Ammon's horn (tissue), 1 donor: ENCODE measurements at regions not wholly inside any gene's neighbourhood (a gene's known extent, or its start where the extent isn't known, plus 50 kb on each side); places are given as distances from the start of the nearest gene placed in this dataset.
"Not testable (repeated sequence)": the region's sequence is repeated elsewhere in the genome, so short reads cannot be mapped to it uniquely, and the experiment has no call there.

Source experiments
- DNase-seq: peaks from one replicate; pipeline ENCODE4 v3.0.0-alpha.2; 2016; ENCODE audit warnings: low spot score

DNA sequence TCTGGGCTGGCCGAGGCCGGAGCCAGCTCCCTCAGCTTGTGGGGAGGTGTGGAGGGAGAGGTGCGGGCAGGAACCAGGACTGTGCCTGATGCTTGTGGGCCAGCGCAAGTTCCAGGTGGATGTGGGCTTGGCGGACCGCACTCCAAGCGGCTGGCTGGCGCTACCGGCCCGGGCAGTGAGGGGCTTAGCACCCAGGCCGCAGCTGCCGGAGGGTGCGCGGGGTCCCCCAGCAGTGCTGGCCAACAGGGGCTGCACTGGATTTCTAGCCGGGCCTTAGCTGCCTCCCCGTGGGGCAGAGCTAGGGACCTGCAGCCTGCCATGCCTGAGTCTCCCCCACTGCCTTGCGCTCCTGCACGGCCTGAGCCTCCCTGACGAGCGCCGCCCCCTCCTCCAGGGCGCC lies 242.8 kb downstream of the CCSER2 start:
- DNase-seq = no peak

DNA sequence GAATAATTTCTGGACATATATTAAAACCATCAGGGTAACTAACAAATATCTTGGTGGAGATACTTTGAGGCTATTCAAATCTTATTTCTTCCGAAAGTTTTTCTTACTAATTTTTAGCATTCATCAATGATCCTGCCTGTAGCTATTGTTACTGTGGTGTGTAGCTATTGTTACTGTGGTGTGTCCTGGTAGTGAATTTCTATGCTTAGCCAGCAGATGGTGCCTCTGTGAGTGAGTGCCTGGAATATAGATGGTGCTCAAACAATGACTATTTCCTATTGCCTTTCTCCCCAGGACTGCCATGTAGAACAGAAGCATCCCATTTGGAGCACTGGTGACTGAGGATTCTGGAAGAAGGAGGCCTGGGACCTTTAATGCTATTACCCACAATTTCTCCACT lies 245.7 kb downstream of the CCSER2 start:
- no peak for DNase-seq

GRCh38 chr10:84581976-84582375 lies 253.6 kb downstream of the CCSER2 start:
- no peak for DNase-seq

- no peak for DNase-seq
These were observed 255.1 kb downstream of the CCSER2 start for GRCh38 chr10:84583501-84583900.

GRCh38 chr10:84587789-84588188 lies 259.4 kb downstream of the CCSER2 start:
- DNase-seq = no peak

- no peak for DNase-seq
These were observed 260.0 kb downstream of the CCSER2 start for GRCh38 chr10:84588426-84588825.

GRCh38 chr10:84588971-84589370 lies 260.6 kb downstream of the CCSER2 start:
- DNase-seq = no peak

DNA sequence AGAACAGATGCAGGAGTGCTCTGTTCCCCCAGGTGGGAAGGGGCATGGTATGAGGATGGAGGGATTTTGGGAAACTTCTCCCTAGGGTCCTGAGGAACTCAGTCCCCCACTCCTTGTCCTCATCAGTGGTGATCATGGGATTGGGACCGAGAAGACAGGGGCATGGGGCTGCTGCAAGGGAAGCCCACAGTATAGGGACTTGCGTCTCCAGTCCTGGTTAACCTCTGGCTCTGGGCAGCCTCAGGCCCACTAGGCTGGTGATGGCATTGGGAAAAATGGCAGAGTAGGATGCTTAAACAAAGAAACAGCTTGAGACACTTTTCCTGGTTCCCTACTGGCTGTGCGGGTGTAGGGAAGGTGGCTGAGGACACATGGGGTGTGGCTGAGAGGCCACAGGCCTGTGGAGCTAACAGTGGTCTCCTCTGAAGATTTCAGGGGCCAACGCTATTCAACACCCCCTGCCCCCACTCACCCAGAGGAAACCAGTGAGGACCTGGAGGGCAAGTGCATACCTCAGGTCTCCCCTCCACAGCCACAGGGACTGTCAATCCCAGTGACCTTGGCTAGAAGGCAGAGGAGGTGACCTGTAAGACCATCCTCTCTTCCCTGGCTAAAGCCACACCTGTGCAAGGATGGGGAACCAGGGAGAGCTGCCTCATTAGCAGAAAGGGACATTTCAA lies 261.3 kb downstream of the CCSER2 start:
- DNase-seq = no peak

DNA sequence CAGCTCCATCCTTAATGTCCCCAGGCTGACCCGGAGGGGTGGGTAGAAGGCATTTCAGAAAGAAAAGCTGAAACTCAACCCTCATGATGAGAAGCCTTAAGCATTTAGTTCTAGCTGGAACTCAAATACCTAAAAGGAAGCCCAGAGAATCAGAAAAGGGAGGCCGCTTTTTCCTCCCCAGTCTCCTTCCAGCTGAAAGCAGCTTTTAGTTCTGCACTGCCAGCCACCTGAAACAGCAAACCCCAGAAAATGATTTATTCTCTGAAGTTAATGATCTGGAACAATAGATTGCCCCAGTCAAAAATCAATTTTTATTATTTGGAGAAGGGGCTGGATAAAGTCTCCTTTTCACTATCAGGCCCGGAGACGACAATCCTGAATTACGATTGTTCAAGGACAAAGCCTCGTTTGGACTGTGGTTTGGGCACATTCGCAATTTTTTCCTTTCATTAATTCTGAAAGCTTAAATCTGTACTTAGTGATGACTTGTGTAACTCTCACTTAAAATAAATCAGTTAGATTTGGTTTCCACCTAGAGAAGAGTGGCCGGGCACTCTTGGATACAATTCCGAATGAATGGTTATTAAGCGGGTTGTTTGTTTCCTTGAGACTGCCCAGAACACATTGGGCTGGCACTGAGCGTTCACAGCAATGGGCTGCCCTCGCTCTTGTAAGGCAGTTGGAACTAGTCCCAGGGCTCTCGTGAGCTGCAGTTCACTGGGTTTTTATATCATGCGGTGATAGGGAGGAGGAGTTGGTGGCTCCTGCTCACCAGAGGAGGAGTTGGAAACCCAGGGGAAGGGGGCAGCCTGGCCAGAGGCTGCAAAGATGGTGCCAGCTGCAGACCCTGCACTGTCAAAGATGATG lies 262.2 kb downstream of the CCSER2 start:
- peak; percentile 23 for DNase-seq

DNA sequence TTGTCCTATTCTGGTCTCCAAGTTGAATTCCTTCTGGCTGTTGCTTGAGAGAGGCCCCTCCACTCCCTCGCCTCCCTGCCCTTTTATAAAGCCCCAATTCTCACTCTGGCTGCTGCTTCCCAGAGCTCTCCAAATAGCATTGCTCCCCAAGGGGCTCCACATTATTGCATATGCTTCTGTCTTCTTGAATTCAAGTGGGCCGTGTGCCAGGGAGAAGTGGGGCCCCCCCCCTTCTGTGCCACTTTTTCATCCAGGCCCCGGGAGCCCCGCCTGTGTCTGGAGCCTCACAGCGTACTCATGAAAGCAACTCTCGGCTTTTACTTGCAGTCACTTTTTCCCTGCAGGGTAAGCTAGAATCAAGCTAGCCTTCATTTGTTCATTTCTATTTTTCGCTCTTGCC lies 265.1 kb downstream of the CCSER2 start:
- DNase-seq = no peak

- DNase-seq = no peak
These were observed 268.2 kb downstream of the CCSER2 start for GRCh38 chr10:84596585-84596984.

GRCh38 chr10:84599254-84599653 lies 270.9 kb downstream of the CCSER2 start:
- DNase-seq = no peak

DNA sequence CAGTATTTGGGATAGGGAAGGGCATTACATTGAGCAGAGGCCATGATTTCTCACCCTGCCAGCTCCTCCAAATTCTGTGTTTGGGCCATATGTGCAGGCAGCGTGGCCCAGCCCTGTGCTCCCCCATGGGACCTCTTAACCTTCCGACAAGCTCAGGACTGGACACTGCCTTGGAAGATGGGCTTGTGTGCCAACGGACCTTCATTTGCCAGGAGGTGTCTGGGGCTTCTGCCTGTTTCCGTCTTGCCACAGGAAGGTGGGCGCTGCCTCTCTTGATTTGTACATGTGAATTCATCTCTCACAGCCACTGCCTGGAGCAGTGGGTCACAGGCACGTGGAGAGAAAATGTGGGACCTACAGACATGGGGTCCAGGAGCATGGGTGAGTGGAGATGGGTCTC lies 272.6 kb downstream of the CCSER2 start:
- DNase-seq = no peak

DNA sequence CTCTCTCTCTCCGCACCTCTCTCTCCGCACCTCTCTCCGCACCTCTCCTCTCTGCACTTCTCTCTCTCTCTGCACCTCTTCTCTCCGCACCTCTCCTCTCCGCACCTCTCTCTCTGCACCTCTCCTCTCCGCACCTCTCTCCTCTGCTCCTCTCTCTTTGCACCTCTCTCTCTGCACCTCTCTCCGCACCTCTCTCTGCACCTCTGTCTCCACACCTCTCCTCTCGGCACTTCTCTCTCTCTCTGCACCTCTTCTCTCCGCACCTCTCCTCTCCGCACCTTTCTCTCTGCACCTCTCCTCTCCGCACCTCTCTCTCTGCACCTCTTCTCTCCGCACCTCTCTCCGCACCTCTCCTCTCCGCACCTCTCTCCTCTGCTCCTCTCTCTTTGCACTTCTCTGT lies 274.2 kb downstream of the CCSER2 start:
- DNase-seq = not testable (repeated sequence)

GRCh38 chr10:84603971-84604370 lies 275.6 kb downstream of the CCSER2 start:
- no peak for DNase-seq

DNA sequence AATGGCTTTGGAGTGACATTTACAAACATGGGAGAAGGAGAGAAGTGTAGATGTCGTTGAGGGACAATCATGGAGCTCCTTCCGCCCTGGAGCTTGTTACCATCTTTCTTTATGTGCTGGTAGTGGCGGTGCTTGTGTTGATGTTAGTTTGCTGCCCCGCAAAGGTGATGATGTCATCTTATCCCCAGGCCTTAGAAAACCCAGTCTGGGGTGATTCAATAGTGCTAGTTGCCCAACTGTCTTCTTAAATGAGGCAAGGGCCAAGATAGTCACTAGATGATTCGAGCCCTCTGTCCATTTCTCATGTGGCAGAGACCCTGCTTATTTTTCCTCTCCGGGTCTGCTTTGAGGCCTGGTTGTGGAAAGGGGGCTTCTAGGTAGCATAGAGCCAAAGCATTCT lies 277.4 kb downstream of the CCSER2 start:
- DNase-seq = no peak

DNA sequence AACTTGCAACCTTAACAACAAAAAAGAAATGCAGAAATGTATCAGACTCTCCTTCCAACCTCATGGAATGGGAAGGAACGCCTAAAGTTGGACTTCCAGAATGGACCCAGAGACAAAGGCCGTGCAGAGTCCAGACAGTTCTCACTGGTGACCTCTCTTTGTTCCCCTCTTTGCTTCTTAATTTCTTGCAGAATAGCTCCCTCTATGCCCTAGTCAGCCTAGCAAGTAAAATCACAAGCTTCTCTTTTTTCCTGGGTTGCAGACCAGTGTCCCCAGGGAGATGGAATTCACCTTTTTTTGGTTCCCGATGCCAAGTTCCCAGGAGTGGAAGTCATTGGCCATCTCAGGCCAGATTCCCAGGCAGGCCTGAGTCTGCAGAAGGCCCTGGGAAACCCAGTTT lies 278.0 kb downstream of the CCSER2 start:
- DNase-seq = no peak

- no peak for DNase-seq
These were observed 278.7 kb downstream of the CCSER2 start for GRCh38 chr10:84607044-84607443.

DNA sequence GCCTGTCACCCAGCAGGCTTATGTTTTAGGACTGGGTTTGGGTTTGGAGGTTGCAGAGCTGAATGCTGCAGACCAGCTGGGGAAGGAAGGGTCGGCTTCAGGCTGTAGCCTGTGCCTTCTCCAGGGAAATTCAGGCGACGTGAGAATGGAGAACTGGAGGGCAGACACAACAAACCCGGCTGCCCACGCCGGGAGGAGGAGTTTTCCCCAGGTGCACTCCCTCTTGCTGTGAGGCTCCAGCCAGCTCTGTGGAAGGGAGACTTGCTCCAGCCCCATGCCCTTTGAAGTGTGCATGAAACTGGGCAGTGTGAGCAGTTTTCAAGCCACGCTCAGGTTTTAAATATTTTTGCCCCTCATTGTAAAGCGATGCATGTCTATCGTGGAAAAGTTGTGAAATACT lies 279.1 kb downstream of the CCSER2 start:
- DNase-seq = no peak

- DNase-seq = no peak
These were observed 279.7 kb downstream of the CCSER2 start for GRCh38 chr10:84608126-84608525.

GRCh38 chr10:84613336-84614021 lies 285.1 kb downstream of the CCSER2 start:
- DNase-seq = peak; percentile 53

- no peak for DNase-seq
These were observed 298.2 kb downstream of the CCSER2 start for GRCh38 chr10:84626397-84627087.
